ENCODE measurements at regions not wholly inside any gene's neighbourhood (a gene's known extent, or its start where the extent isn't known, plus 50 kb on each side); places are given as distances from the start of the nearest gene placed in this dataset.

- TF ChIP-seq CTCF (IDR thresholded peaks at IDR 0.05; ENCODE audit: low read depth, low read length): no peak
- DNase-seq (ENCODE audit: low read depth, low spot score): no peak
- in situ Hi-C loops (cut with HindIII; ENCODE audit: low sequenced_read_pairs): no loop called here
- no peak overlapping the region for H3K4me3 ChIP-seq (ENCODE audit: low read depth, low read length)
These were observed 81.7 kb upstream of the AFDN start for GRCh38 chr6:167744681-167745669.

GRCh38 chr6:167745670-167746389, 80.9 kb upstream of the AFDN start:
- in situ Hi-C loops (cut with HindIII; ENCODE audit: low sequenced_read_pairs): no loop called here
- DNase-seq (ENCODE audit: low read depth, low spot score): no peak
- H3K4me3 ChIP-seq (ENCODE audit: low read depth, low read length): no peak overlapping the region
- no peak for TF ChIP-seq CTCF (IDR thresholded peaks at IDR 0.05; ENCODE audit: low read depth, low read length)

GRCh38 chr6:167746390-167746907, 80.3 kb upstream of the AFDN start:
- DNase-seq (ENCODE audit: low read depth, low spot score): no peak
- no peak overlapping the region for H3K4me3 ChIP-seq (ENCODE audit: low read depth, low read length)
- TF ChIP-seq CTCF (IDR thresholded peaks at IDR 0.05; ENCODE audit: low read depth, low read length): no peak
- in situ Hi-C loops (cut with HindIII; ENCODE audit: low sequenced_read_pairs): no loop called here

- DNase-seq (ENCODE audit: low read depth, low spot score): no peak
- no peak overlapping the region for H3K4me3 ChIP-seq (ENCODE audit: low read depth, low read length)
- TF ChIP-seq CTCF (IDR thresholded peaks at IDR 0.05; ENCODE audit: low read depth, low read length): no peak
- in situ Hi-C loops (cut with HindIII; ENCODE audit: low sequenced_read_pairs): no loop called here
These were observed 79.7 kb upstream of the AFDN start for GRCh38 chr6:167746975-167747374.

- no peak for DNase-seq (ENCODE audit: low read depth, low spot score)
- in situ Hi-C loops (cut with HindIII; ENCODE audit: low sequenced_read_pairs): no loop called here
- no peak for TF ChIP-seq CTCF (IDR thresholded peaks at IDR 0.05; ENCODE audit: low read depth, low read length)
- no peak overlapping the region for H3K4me3 ChIP-seq (ENCODE audit: low read depth, low read length)
These were observed 79.1 kb upstream of the AFDN start for GRCh38 chr6:167747645-167748044.

- in situ Hi-C loops (cut with HindIII; ENCODE audit: low sequenced_read_pairs): no loop called here
- H3K4me3 ChIP-seq (ENCODE audit: low read depth, low read length): no peak overlapping the region
- TF ChIP-seq CTCF (IDR thresholded peaks at IDR 0.05; ENCODE audit: low read depth, low read length): no peak
- DNase-seq (ENCODE audit: low read depth, low spot score): no peak
These were observed 78.7 kb upstream of the AFDN start for GRCh38 chr6:167748046-167748445.

All from astrocyte of the spinal cord (primary cell).